HepG2 (cell line): ENCODE measurements at regions not wholly inside any gene's neighbourhood (a gene's known extent, or its start where the extent isn't known, plus 50 kb on each side); places are given as distances from the start of the nearest gene placed in this dataset.
A peak's percentile ranks its signal among the peaks of the same experiment; 100 is the strongest.

Experiments
- ATAC-seq: fragments of 200-7000 bp; cut with Tn5 transposase; 3 replicates; pipeline ENCODE4 v1.9.1; 2020; ENCODE audit warnings: mild to moderate bottlenecking, moderate library complexity
- BruUV-seq: library from RNA; stranded (reverse); fragments of 400-500 nt; replicated peaks from 2 replicates; lab custom pipeline; 2021; lab: Mats Ljungman, UMichigan
- CTCF ChIA-PET: fragments of 300-600 bp; formaldehyde crosslinking; extraction: SDS; loops from one replicate; lab custom pipeline; 2021; ENCODE audit warnings: low total read pairs, inconsistent platforms, low intra/inter-chr PET ratio; lab: Yijun Ruan, JAX
- POLR2A ChIA-PET: fragments of 350-600 bp; sonication (Branson Sonifier 250); formaldehyde crosslinking; loops from one replicate; lab custom pipeline; 2020; ENCODE audit warnings: antibody characterized with exemption, inconsistent platforms; lab: Yijun Ruan, JAX
- DNase-seq: peaks from one replicate; pipeline ENCODE4 v3.0.0-alpha.2; 2015; ENCODE audit warnings: low spot score
- FAIRE-seq: peaks from 3 replicates; lab custom pipeline; 2011; peaks lifted over from hg19 to GRCh38; lab: Jason Lieb, UNC
- H2AFZ ChIP-seq: one replicate; pipeline ENCODE4 v1.6.1; 2011; ENCODE audit warnings: low read length, inconsistent platforms
- H3K27ac ChIP-seq: fragments of 300-600 bp; 3 replicates; pipeline ENCODE4 v1.8.0; 2011; ENCODE audit warnings: mixed run types, mild to moderate bottlenecking, mixed read lengths, low read length, inconsistent platforms; ENCODE audit not compliant: insufficient read depth; ENCODE audit errors: extremely low read length
- H3K27me3 ChIP-seq, 2 experiments: fragments of 200-600 bp in 1 of 2; 2 replicates in 1 of 2; 3 replicates in 1 of 2; pipeline versions ENCODE4 v1.6.0 to v1.8.0; 2011; ENCODE audit warnings: low read length in 2 of 2, mild to moderate bottlenecking in 2 of 2, moderate library complexity in 2 of 2, inconsistent platforms in 1 of 2; ENCODE audit not compliant: insufficient read depth in 2 of 2, control insufficient read depth in 1 of 2
- H3K36me3 ChIP-seq, 2 experiments: fragments of 200-600 bp in 1 of 2; replicated peaks in 1 of 2; 2 replicates in 1 of 2; 3 replicates in 1 of 2; pipeline versions ENCODE4 v1.5.1 to v1.8.0; 2011; ENCODE audit warnings: low read length in 2 of 2, inconsistent platforms in 1 of 2; ENCODE audit not compliant: insufficient read depth in 2 of 2, control insufficient read depth in 1 of 2
- H3K4me1 ChIP-seq: 2 replicates; pipeline ENCODE4 v1.5.1; 2012; ENCODE audit warnings: low read length, inconsistent platforms; ENCODE audit not compliant: insufficient read depth
- H3K4me2 ChIP-seq: 2 replicates; pipeline ENCODE4 v1.6.0; 2011; ENCODE audit warnings: low read depth, low read length, inconsistent platforms
- H3K4me3 ChIP-seq, 3 experiments: fragments of 200-600 bp in 1 of 3; sonication (generic), shearing (Covaris generic) in 1 of 3; replicated peaks in 1 of 3; 2 replicates each; pipeline ENCODE4 v1.5.1; 2011 to 2016; ENCODE audit warnings: low read length in 3 of 3, inconsistent platforms in 2 of 3, low read depth in 2 of 3, mild to moderate bottlenecking in 2 of 3, control low read depth in 1 of 3, mixed read lengths in 1 of 3; ENCODE audit not compliant: insufficient read depth in 1 of 3
- H3K79me2 ChIP-seq: one replicate; pipeline ENCODE4 v1.6.1; 2011; ENCODE audit warnings: low read length, inconsistent platforms; ENCODE audit not compliant: insufficient read depth
- H3K9ac ChIP-seq: 2 replicates; pipeline ENCODE4 v1.6.0; 2011; ENCODE audit warnings: mild to moderate bottlenecking, low read depth, low read length, inconsistent platforms; ENCODE audit not compliant: insufficient read depth
- H3K9me3 ChIP-seq: 2 replicates; pipeline ENCODE4 v1.5.1; 2012; ENCODE audit warnings: mild to moderate bottlenecking, low read length
- H4K20me1 ChIP-seq: 2 replicates; pipeline ENCODE4 v1.6.0; 2011; ENCODE audit warnings: inconsistent platforms, mild to moderate bottlenecking, low read length, moderate library complexity; ENCODE audit not compliant: insufficient read depth
- DNMT3B ChIP-seq: conservative IDR thresholded peaks from 2 replicates; pipeline ENCODE4 v1.6.1; 2016; ENCODE audit warnings: missing biosample characterization, control low read depth
- KAT2B ChIP-seq: fragments of 150-350 bp; IDR thresholded peaks from 2 replicates; pipeline ENCODE4 v1.6.1; 2014; ENCODE audit warnings: low read depth, low read length, borderline replicate concordance
- MAFF ChIP-seq: IDR thresholded peaks from 2 replicates; pipeline ENCODE4 v1.6.1; 2011; ENCODE audit warnings: low read depth, low read length, improper control_type of control experiment
- MAFK ChIP-seq, 2 experiments: IDR thresholded peaks in 1 of 2; conservative IDR thresholded peaks in 1 of 2; 2 replicates each; pipeline ENCODE4 v1.6.1; 2011; ENCODE audit warnings: improper control_type of control experiment in 2 of 2, low read length in 2 of 2
- SALL1 ChIP-seq: sonication (generic); formaldehyde crosslinking; IDR thresholded peaks from 2 replicates; pipeline ENCODE4 v1.8.0; 2022; ENCODE audit warnings: mild to moderate bottlenecking, missing genetic modification reagents
- ZFP37 ChIP-seq: sonication (generic); formaldehyde crosslinking; IDR thresholded peaks from 2 replicates; pipeline ENCODE4 v1.4.0; 2020; ENCODE audit warnings: missing genetic modification reagents, borderline replicate concordance
- ZNF337 ChIP-seq: sonication (generic); formaldehyde crosslinking; IDR thresholded peaks from 2 replicates; pipeline ENCODE4 v1.5.1; 2020; ENCODE audit warnings: missing genetic modification reagents, low read depth, mild to moderate bottlenecking, borderline replicate concordance
- ZSCAN21 ChIP-seq: sonication (generic); formaldehyde crosslinking; IDR thresholded peaks from 2 replicates; pipeline ENCODE4 v1.8.0; 2022; ENCODE audit warnings: mild to moderate bottlenecking, missing genetic modification reagents, moderate library complexity, borderline replicate concordance
- WGBS: methylation state at CpG from one replicate; pipeline ENCODE4 v1.1.6; 2017; ENCODE audit warnings: low lambda C conversion rate; 5-methylcytosine and 5-hydroxymethylcytosine counted together
- in situ Hi-C: cut with HindIII; loops from 2 replicates; pipeline ENCODE4 v1.10.0; 2017; ENCODE audit warnings: low pct_unique_long_range_greater_than_20kb; ENCODE audit not compliant: extremely low pct_ligation_motif_present
- intact Hi-C: fragments of 100-400 bp; cut with micrococcal nuclease; formaldehyde crosslinking; loops from one replicate; pipeline ENCODE4 v1.10.0; 2022; ENCODE audit not compliant: unreplicated experiment
- TF ChIP-seq, protein P1 (sequence below): sonication (generic); formaldehyde crosslinking; IDR thresholded peaks from 2 replicates; pipeline ENCODE4 v1.4.0; 2020; ENCODE audit warnings: missing genetic modification reagents; ENCODE audit errors: not compliant biosample characterization
- TF ChIP-seq, protein P2 (sequence below): sonication (generic); formaldehyde crosslinking; IDR thresholded peaks from 2 replicates; pipeline ENCODE4 v1.4.0; 2020; ENCODE audit warnings: mild to moderate bottlenecking, missing genetic modification reagents
- TF ChIP-seq, protein P3 (sequence below): IDR thresholded peaks from 2 replicates; pipeline ENCODE4 v1.4.0; 2020; ENCODE audit warnings: mild to moderate bottlenecking, missing genetic modification reagents
- TF ChIP-seq, protein P4 (sequence below): sonication (generic); formaldehyde crosslinking; IDR thresholded peaks from 2 replicates; pipeline ENCODE4 v1.4.0; 2020; ENCODE audit warnings: mild to moderate bottlenecking, missing genetic modification reagents, borderline replicate concordance

DNA sequence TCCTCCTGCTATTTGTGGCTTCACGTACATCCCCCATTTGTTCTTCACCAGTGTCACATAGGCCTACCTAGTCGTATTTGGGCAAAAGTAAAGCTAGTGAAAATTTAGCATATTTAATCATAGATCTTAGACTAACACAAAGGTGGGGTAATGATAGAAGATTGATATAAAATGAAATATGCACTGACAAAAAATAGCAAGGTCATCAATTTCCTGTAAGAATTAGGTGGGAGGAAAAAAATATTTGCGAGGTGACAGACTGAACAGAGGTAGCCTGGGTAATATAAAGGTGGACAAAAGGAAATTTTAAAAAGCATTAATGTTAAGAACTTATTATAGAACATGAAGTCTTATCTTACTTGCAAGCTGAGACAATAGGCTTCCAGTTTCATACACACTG is 239.9 kb downstream of the PCDH10 start:
- no peaks in the 10 kb centered on the region for H3K36me3 ChIP-seq
- H3K79me2 ChIP-seq, result no peaks in the 10 kb centered on the region
- ChIA-PET CTCF (no interaction called here), POLR2A (no interaction called here)
- no TSS peak for BruUV-seq
- H3K9ac ChIP-seq, result no peak overlapping the region
- H3K4me1 ChIP-seq, result no peaks in the 10 kb centered on the region
- intact Hi-C loops (no loop called here), in situ Hi-C loops (no loop called here)
- no peaks in the 10 kb centered on the region for H3K27me3 ChIP-seq
- H4K20me1 ChIP-seq, result no peaks in the 10 kb centered on the region
- ATAC-seq, result no peak
- no peak overlapping the region for H3K4me3 ChIP-seq
- DNase-seq, result no peak
- FAIRE-seq, result no peak
- H3K27ac ChIP-seq, result no peak overlapping the region
- no peaks in the 10 kb centered on the region for H3K9me3 ChIP-seq
- H2AFZ ChIP-seq, result no peak overlapping the region
- no peak overlapping the region for H3K4me2 ChIP-seq
- 38% methylated on average over 3 of the region's 3 CpGs for WGBS
- TF ChIP-seq MAFF (peak; percentile 96), ZFP37 (no peak), MAFK (conservative IDR thresholded peaks at IDR 0.05 in 1 of 2, IDR thresholded peaks at IDR 0.05 in 1 of 2; ENCODE audit: low read length in 2 of 2) (peak; percentile 92 to 97), DNMT3B (CRISPR knock-in tag) (no peak), ZSCAN21 (no peak), KAT2B (no peak), ZNF337 (CRISPR knock-in tag) (no peak), SALL1 (CRISPR knock-in tag) (no peak)
- TF ChIP-seq, protein P1, sequence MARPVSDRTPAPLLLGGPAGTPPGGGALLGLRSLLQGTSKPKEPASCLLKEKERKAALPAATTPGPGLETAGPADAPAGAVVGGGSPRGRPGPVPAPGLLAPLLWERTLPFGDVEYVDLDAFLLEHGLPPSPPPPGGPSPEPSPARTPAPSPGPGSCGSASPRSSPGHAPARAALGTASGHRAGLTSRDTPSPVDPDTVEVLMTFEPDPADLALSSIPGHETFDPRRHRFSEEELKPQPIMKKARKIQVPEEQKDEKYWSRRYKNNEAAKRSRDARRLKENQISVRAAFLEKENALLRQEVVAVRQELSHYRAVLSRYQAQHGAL (CRISPR knock-in tag), result no peak
- TF ChIP-seq, protein P2, sequence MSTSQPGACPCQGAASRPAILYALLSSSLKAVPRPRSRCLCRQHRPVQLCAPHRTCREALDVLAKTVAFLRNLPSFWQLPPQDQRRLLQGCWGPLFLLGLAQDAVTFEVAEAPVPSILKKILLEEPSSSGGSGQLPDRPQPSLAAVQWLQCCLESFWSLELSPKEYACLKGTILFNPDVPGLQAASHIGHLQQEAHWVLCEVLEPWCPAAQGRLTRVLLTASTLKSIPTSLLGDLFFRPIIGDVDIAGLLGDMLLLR (CRISPR knock-in tag), result no peak
- TF ChIP-seq, protein P3, sequence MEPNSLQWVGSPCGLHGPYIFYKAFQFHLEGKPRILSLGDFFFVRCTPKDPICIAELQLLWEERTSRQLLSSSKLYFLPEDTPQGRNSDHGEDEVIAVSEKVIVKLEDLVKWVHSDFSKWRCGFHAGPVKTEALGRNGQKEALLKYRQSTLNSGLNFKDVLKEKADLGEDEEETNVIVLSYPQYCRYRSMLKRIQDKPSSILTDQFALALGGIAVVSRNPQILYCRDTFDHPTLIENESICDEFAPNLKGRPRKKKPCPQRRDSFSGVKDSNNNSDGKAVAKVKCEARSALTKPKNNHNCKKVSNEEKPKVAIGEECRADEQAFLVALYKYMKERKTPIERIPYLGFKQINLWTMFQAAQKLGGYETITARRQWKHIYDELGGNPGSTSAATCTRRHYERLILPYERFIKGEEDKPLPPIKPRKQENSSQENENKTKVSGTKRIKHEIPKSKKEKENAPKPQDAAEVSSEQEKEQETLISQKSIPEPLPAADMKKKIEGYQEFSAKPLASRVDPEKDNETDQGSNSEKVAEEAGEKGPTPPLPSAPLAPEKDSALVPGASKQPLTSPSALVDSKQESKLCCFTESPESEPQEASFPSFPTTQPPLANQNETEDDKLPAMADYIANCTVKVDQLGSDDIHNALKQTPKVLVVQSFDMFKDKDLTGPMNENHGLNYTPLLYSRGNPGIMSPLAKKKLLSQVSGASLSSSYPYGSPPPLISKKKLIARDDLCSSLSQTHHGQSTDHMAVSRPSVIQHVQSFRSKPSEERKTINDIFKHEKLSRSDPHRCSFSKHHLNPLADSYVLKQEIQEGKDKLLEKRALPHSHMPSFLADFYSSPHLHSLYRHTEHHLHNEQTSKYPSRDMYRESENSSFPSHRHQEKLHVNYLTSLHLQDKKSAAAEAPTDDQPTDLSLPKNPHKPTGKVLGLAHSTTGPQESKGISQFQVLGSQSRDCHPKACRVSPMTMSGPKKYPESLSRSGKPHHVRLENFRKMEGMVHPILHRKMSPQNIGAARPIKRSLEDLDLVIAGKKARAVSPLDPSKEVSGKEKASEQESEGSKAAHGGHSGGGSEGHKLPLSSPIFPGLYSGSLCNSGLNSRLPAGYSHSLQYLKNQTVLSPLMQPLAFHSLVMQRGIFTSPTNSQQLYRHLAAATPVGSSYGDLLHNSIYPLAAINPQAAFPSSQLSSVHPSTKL (CRISPR knock-in tag), result no peak
- TF ChIP-seq, protein P4, sequence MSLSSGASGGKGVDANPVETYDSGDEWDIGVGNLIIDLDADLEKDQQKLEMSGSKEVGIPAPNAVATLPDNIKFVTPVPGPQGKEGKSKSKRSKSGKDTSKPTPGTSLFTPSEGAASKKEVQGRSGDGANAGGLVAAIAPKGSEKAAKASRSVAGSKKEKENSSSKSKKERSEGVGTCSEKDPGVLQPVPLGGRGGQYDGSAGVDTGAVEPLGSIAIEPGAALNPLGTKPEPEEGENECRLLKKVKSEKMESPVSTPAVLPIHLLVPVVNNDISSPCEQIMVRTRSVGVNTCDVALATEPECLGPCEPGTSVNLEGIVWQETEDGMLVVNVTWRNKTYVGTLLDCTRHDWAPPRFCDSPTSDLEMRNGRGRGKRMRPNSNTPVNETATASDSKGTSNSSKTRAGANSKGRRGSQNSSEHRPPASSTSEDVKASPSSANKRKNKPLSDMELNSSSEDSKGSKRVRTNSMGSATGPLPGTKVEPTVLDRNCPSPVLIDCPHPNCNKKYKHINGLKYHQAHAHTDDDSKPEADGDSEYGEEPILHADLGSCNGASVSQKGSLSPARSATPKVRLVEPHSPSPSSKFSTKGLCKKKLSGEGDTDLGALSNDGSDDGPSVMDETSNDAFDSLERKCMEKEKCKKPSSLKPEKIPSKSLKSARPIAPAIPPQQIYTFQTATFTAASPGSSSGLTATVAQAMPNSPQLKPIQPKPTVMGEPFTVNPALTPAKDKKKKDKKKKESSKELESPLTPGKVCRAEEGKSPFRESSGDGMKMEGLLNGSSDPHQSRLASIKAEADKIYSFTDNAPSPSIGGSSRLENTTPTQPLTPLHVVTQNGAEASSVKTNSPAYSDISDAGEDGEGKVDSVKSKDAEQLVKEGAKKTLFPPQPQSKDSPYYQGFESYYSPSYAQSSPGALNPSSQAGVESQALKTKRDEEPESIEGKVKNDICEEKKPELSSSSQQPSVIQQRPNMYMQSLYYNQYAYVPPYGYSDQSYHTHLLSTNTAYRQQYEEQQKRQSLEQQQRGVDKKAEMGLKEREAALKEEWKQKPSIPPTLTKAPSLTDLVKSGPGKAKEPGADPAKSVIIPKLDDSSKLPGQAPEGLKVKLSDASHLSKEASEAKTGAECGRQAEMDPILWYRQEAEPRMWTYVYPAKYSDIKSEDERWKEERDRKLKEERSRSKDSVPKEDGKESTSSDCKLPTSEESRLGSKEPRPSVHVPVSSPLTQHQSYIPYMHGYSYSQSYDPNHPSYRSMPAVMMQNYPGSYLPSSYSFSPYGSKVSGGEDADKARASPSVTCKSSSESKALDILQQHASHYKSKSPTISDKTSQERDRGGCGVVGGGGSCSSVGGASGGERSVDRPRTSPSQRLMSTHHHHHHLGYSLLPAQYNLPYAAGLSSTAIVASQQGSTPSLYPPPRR (CRISPR knock-in tag), result no peak
